Stimulated activated CD4-positive, alpha-beta T cell treated with anti-CD3 and anti-CD28 coated beads, Interleukin-4, amount 100 ng/mL, for 1 hour (primary cell): ENCODE measurements at regions not wholly inside any gene's neighbourhood (a gene's known extent, or its start where the extent isn't known, plus 50 kb on each side); places are given as distances from the start of the nearest gene placed in this dataset.

Source experiments
- DNase-seq: peaks from one replicate; pipeline ENCODE4 v3.0.0-alpha.2; 2020

- DNase-seq: no peak
Observed at GRCh38 chr19:31160336-31160926, 188.8 kb downstream of the TSHZ3 start.

- DNase-seq: no peak
Observed at GRCh38 chr19:31154021-31154420, 195.2 kb downstream of the TSHZ3 start.

GRCh38 chr19:31152906-31153305, 196.3 kb downstream of the TSHZ3 start:
- DNase-seq: no peak

GRCh38 chr19:31149441-31149941, 199.7 kb downstream of the TSHZ3 start:
- no peak for DNase-seq

GRCh38 chr19:31148671-31149070, 200.6 kb downstream of the TSHZ3 start:
- no peak for DNase-seq

GRCh38 chr19:31147234-31147633, 202.0 kb downstream of the TSHZ3 start:
- DNase-seq: no peak

- DNase-seq: no peak
Observed at GRCh38 chr19:31146546-31147183, 202.6 kb downstream of the TSHZ3 start.

- no peak for DNase-seq
Observed at GRCh38 chr19:31146015-31146414, 203.2 kb downstream of the TSHZ3 start.

- DNase-seq: no peak
Observed at GRCh38 chr19:31145007-31145406, 204.2 kb downstream of the TSHZ3 start.

- DNase-seq: no peak
Observed at GRCh38 chr19:31144075-31144870, 205.0 kb downstream of the TSHZ3 start.

- no peak for DNase-seq
Observed at GRCh38 chr19:31141301-31141700, 207.9 kb downstream of the TSHZ3 start.

GRCh38 chr19:31140717-31141116, 208.5 kb downstream of the TSHZ3 start:
- DNase-seq: no peak

GRCh38 chr19:31139871-31140505, 209.2 kb downstream of the TSHZ3 start:
- no peak for DNase-seq

- no peak for DNase-seq
Observed at GRCh38 chr19:31138077-31138476, 211.2 kb downstream of the TSHZ3 start.

GRCh38 chr19:31135841-31136240, 213.4 kb downstream of the TSHZ3 start:
- no peak for DNase-seq

GRCh38 chr19:31132753-31133110, 216.5 kb downstream of the TSHZ3 start:
- no peak for DNase-seq

- DNase-seq: no peak
Observed at GRCh38 chr19:31128291-31128690, 220.9 kb downstream of the TSHZ3 start.

- DNase-seq: no peak
Observed at GRCh38 chr19:31127134-31127967, 221.9 kb downstream of the TSHZ3 start.

- no peak for DNase-seq
Observed at GRCh38 chr19:31126236-31126635, 223.0 kb downstream of the TSHZ3 start.

GRCh38 chr19:31125071-31125470, 224.2 kb downstream of the TSHZ3 start:
- no peak for DNase-seq

- no peak for DNase-seq
Observed at GRCh38 chr19:31121501-31121900, 227.7 kb downstream of the TSHZ3 start.

GRCh38 chr19:31120952-31121351, 228.3 kb downstream of the TSHZ3 start:
- DNase-seq: no peak
